ENCODE measurements at regions not wholly inside any gene's neighbourhood (a gene's known extent, or its start where the extent isn't known, plus 50 kb on each side); places are given as distances from the start of the nearest gene placed in this dataset.
"Not testable (repeated sequence)": the region's sequence is repeated elsewhere in the genome, so short reads cannot be mapped to it uniquely, and the experiment has no call there.

- CTCF ChIA-PET: no interaction called here
- no peak overlapping the region for H3K4me3 ChIP-seq (ENCODE audit: low read depth, low read length)
- DNase-seq (ENCODE audit: low read depth, low spot score): no peak
- no peak for TF ChIP-seq CTCF (IDR thresholded peaks at IDR 0.05; ENCODE audit: insufficient read depth, low read length, missing control alignments)
- POLR2A ChIA-PET: no interaction called here
Observed at GRCh38 chr18:71374294-71375000, 1085.6 kb downstream of the SOCS6 start.

GRCh38 chr18:71371951-71372605 is 1083.2 kb downstream of the SOCS6 start:
- CTCF ChIA-PET: no interaction called here
- no peak for TF ChIP-seq CTCF (IDR thresholded peaks at IDR 0.05; ENCODE audit: insufficient read depth, low read length, missing control alignments)
- no peak for DNase-seq (ENCODE audit: low read depth, low spot score)
- POLR2A ChIA-PET: no interaction called here
- no peak overlapping the region for H3K4me3 ChIP-seq (ENCODE audit: low read depth, low read length)

GRCh38 chr18:71370671-71371445 is 1082.0 kb downstream of the SOCS6 start:
- no peak overlapping the region for H3K4me3 ChIP-seq (ENCODE audit: low read depth, low read length)
- ChIA-PET POLR2A (interaction anchor here (0.6 kb wide), 1 partner anchor 18 kb away, joined by 4 read pairs; no protein-coding TSS in a partner anchor), CTCF (interaction anchor here (0.6 kb wide), 1 partner anchor 422 kb away, joined by 3 read pairs; no protein-coding TSS in a partner anchor)
- DNase-seq (ENCODE audit: low read depth, low spot score): no peak
- TF ChIP-seq CTCF (IDR thresholded peaks at IDR 0.05; ENCODE audit: insufficient read depth, low read length, missing control alignments): no peak

GRCh38 chr18:71370095-71370494 is 1081.2 kb downstream of the SOCS6 start:
- no peak for DNase-seq (ENCODE audit: low read depth, low spot score)
- no peak overlapping the region for H3K4me3 ChIP-seq (ENCODE audit: low read depth, low read length)
- POLR2A ChIA-PET: no interaction called here
- no peak for TF ChIP-seq CTCF (IDR thresholded peaks at IDR 0.05; ENCODE audit: insufficient read depth, low read length, missing control alignments)
- CTCF ChIA-PET: interaction anchor here (0.6 kb wide), 1 partner anchor 421 kb away, joined by 3 read pairs; no protein-coding TSS in a partner anchor

- no peak for TF ChIP-seq CTCF (IDR thresholded peaks at IDR 0.05; ENCODE audit: insufficient read depth, low read length, missing control alignments)
- POLR2A ChIA-PET: no interaction called here
- no peak for DNase-seq (ENCODE audit: low read depth, low spot score)
- CTCF ChIA-PET: no interaction called here
- H3K4me3 ChIP-seq (ENCODE audit: low read depth, low read length): no peak overlapping the region
Observed at GRCh38 chr18:71362140-71362539, 1073.3 kb downstream of the SOCS6 start.

- H3K4me3 ChIP-seq (ENCODE audit: low read depth, low read length); POLR2A ChIA-PET; CTCF ChIA-PET; DNase-seq (ENCODE audit: low read depth, low spot score): not testable (repeated sequence)
Observed at GRCh38 chr18:71355599-71355998, 1066.8 kb downstream of the SOCS6 start.

Measured in AG04449 (cell line).